OCI-LY7 (cell line): ENCODE measurements at regions not wholly inside any gene's neighbourhood (a gene's known extent, or its start where the extent isn't known, plus 50 kb on each side); places are given as distances from the start of the nearest gene placed in this dataset.
"Not testable (repeated sequence)": the region's sequence is repeated elsewhere in the genome, so short reads cannot be mapped to it uniquely, and the experiment has no call there.

Experiments
- BruUV-seq: library from RNA; stranded (reverse); fragments of 400-500 nt; replicated peaks from 2 replicates; lab custom pipeline; 2021; lab: Mats Ljungman, UMichigan
- CTCF ChIA-PET: fragments of 300-600 bp; sonication (Branson Sonifier 250); formaldehyde crosslinking; loops from one replicate; lab custom pipeline; 2022; ENCODE audit warnings: antibody characterized with exemption; ENCODE audit not compliant: unreplicated experiment; lab: Charles Lee
- POLR2A ChIA-PET: fragments of 300-600 bp; sonication (Branson Sonifier 250); formaldehyde crosslinking; loops from one replicate; lab custom pipeline; 2022; ENCODE audit warnings: antibody characterized with exemption; lab: Charles Lee
- DNase-seq: peaks from one replicate; pipeline ENCODE4 v3.0.0-alpha.2; 2015; ENCODE audit warnings: low spot score
- H2AFZ ChIP-seq: fragments of 200-600 bp; sonication (generic), shearing (Covaris generic); 2 replicates; pipeline ENCODE4 v1.6.1; 2014; ENCODE audit warnings: mild to moderate bottlenecking, antibody characterized with exemption, low read length, moderate library complexity
- H3K27ac ChIP-seq: fragments of 200-600 bp; sonication (generic); 2 replicates; pipeline ENCODE4 v1.5.1; 2014; ENCODE audit warnings: mixed run types, low read depth, mild to moderate bottlenecking, moderate library complexity, low read length, inconsistent platforms; ENCODE audit not compliant: poor library complexity, severe bottlenecking
- H3K36me3 ChIP-seq: fragments of 200-600 bp; sonication (generic); 2 replicates; pipeline ENCODE4 v1.6.1; 2014; ENCODE audit warnings: mild to moderate bottlenecking, antibody characterized with exemption, low read length, moderate library complexity, mixed read lengths; ENCODE audit not compliant: insufficient read depth
- H3K4me1 ChIP-seq: fragments of 200-600 bp; sonication (generic); 2 replicates; pipeline ENCODE4 v1.5.1; 2014; ENCODE audit warnings: mild to moderate bottlenecking, low read length; ENCODE audit not compliant: insufficient read depth, poor library complexity, severe bottlenecking
- H3K4me2 ChIP-seq: fragments of 200-600 bp; sonication (generic); 2 replicates; pipeline ENCODE4 v1.6.1; 2014; ENCODE audit warnings: mild to moderate bottlenecking, low read length
- H3K4me3 ChIP-seq: fragments of 200-600 bp; sonication (generic); 2 replicates; pipeline ENCODE4 v1.5.1; 2014; ENCODE audit warnings: mild to moderate bottlenecking, low read depth, low read length; ENCODE audit not compliant: poor library complexity, severe bottlenecking
- H3K79me2 ChIP-seq: fragments of 200-600 bp; sonication (generic); 2 replicates; pipeline ENCODE4 v1.6.1; 2016; ENCODE audit warnings: low read depth, mild to moderate bottlenecking, low read length, moderate library complexity, mixed read lengths; ENCODE audit not compliant: insufficient read depth
- H3K9me2 ChIP-seq: fragments of 200-600 bp; sonication (generic); 2 replicates; pipeline ENCODE4 v1.6.1; 2016; ENCODE audit warnings: mild to moderate bottlenecking, low read length, mixed read lengths; ENCODE audit not compliant: insufficient read depth
- H3K9me3 ChIP-seq: fragments of 200-600 bp; sonication (generic); 2 replicates; pipeline ENCODE4 v1.6.1; 2014; ENCODE audit warnings: mild to moderate bottlenecking, mixed run types, low read length, mixed read lengths
- H4K20me1 ChIP-seq: fragments of 200-600 bp; sonication (generic); 2 replicates; pipeline ENCODE4 v1.6.1; 2014; ENCODE audit warnings: mild to moderate bottlenecking, antibody characterized with exemption, low read length, moderate library complexity, mixed read lengths; ENCODE audit not compliant: insufficient read depth
- CTCF ChIP-seq: fragments of 200-600 bp; sonication (generic); conservative IDR thresholded peaks from 2 replicates; pipeline ENCODE4 v1.5.1; 2014; ENCODE audit warnings: mild to moderate bottlenecking, antibody characterized with exemption, low read length, moderate library complexity, mixed read lengths
- intact Hi-C: fragments of 100-400 bp; cut with micrococcal nuclease; formaldehyde crosslinking; loops from one replicate; pipeline ENCODE4 v1.10.0; 2022; ENCODE audit not compliant: unreplicated experiment

GRCh38 chr17:18546514-18547398 is 70.2 kb downstream of the LGALS9C start:
- H3K9me2 ChIP-seq, H3K36me3 ChIP-seq, H3K79me2 ChIP-seq, DNase-seq, H2AFZ ChIP-seq, H3K4me2 ChIP-seq, BruUV-seq, CTCF ChIA-PET, H3K4me3 ChIP-seq, H3K9me3 ChIP-seq, POLR2A ChIA-PET, H3K27ac ChIP-seq, H4K20me1 ChIP-seq, intact Hi-C loops, H3K4me1 ChIP-seq: not testable (repeated sequence)

GRCh38 chr17:18557086-18557485 is 80.5 kb downstream of the LGALS9C start:
- H3K36me3 ChIP-seq, H3K9me2 ChIP-seq, BruUV-seq, H3K79me2 ChIP-seq, H3K4me3 ChIP-seq, H3K4me2 ChIP-seq, H3K4me1 ChIP-seq, H4K20me1 ChIP-seq, H2AFZ ChIP-seq, H3K27ac ChIP-seq, intact Hi-C loops, CTCF ChIA-PET, POLR2A ChIA-PET, H3K9me3 ChIP-seq, DNase-seq: not testable (repeated sequence)

GRCh38 chr17:18563381-18564098 is 80.7 kb downstream of the TBC1D28 start:
- CTCF ChIA-PET, H3K9me2 ChIP-seq, H3K36me3 ChIP-seq, H4K20me1 ChIP-seq, POLR2A ChIA-PET, H3K79me2 ChIP-seq, intact Hi-C loops, BruUV-seq, H3K4me1 ChIP-seq, H3K4me3 ChIP-seq, H2AFZ ChIP-seq, H3K9me3 ChIP-seq, H3K27ac ChIP-seq: not testable (repeated sequence)
- H3K4me2 ChIP-seq = 0 out of 2 replicates have a peak overlapping the region, but pooled peaks have one; percentile 34
- DNase-seq = peak; percentile 6

- H3K9me3 ChIP-seq, H2AFZ ChIP-seq, H3K79me2 ChIP-seq, H3K36me3 ChIP-seq, H3K4me3 ChIP-seq, H4K20me1 ChIP-seq, H3K9me2 ChIP-seq, POLR2A ChIA-PET, intact Hi-C loops, H3K27ac ChIP-seq, BruUV-seq, H3K4me1 ChIP-seq, CTCF ChIA-PET: not testable (repeated sequence)
- 0 out of 2 replicates have a peak overlapping the region, but pooled peaks have one; percentile 34 for H3K4me2 ChIP-seq
- DNase-seq = peak; percentile 45
- TF ChIP-seq CTCF = peak; percentile 71
Observed at GRCh38 chr17:18564099-18564448, 80.1 kb downstream of the TBC1D28 start.

- H4K20me1 ChIP-seq, H2AFZ ChIP-seq, BruUV-seq, intact Hi-C loops, CTCF ChIA-PET, H3K9me2 ChIP-seq, H3K4me2 ChIP-seq, H3K4me3 ChIP-seq, H3K36me3 ChIP-seq, POLR2A ChIA-PET, H3K27ac ChIP-seq, H3K79me2 ChIP-seq, DNase-seq, H3K4me1 ChIP-seq, H3K9me3 ChIP-seq: not testable (repeated sequence)
Observed at GRCh38 chr17:18568108-18568995, 75.8 kb downstream of the TBC1D28 start.
